Parathyroid adenoma (tissue), 2 donors: ENCODE measurements at regions not wholly inside any gene's neighbourhood (a gene's known extent, or its start where the extent isn't known, plus 50 kb on each side); places are given as distances from the start of the nearest gene placed in this dataset.

Experiments
- H2AFZ ChIP-seq: fragments of 300-600 bp; sonication (generic); one replicate; pipeline ENCODE4 v1.7.0; 2017; ENCODE audit warnings: antibody characterized with exemption, mild to moderate bottlenecking
- H3K27ac ChIP-seq: fragments of 300-600 bp; sonication (generic); one replicate; pipeline ENCODE4 v1.7.0; 2017
- H3K27me3 ChIP-seq: fragments of 300-600 bp; sonication (generic); one replicate; pipeline ENCODE4 v1.7.0; 2017; ENCODE audit warnings: low read length; ENCODE audit not compliant: control insufficient read depth, insufficient read depth
- H3K36me3 ChIP-seq: fragments of 300-600 bp; sonication (generic); one replicate; pipeline ENCODE4 v1.7.0; 2017; ENCODE audit warnings: low read length; ENCODE audit not compliant: control insufficient read depth, insufficient read depth
- H3K4me1 ChIP-seq: fragments of 300-600 bp; sonication (generic); one replicate; pipeline ENCODE4 v1.7.0; 2017; ENCODE audit warnings: control low read depth
- H3K4me2 ChIP-seq: fragments of 300-600 bp; sonication (generic); one replicate; pipeline ENCODE4 v1.7.0; 2017; ENCODE audit warnings: low read length
- H3K4me3 ChIP-seq: fragments of 300-600 bp; sonication (generic); one replicate; pipeline ENCODE4 v1.7.0; 2017; ENCODE audit warnings: low read depth, low read length
- H3K79me2 ChIP-seq: fragments of 300-600 bp; sonication (generic); one replicate; pipeline ENCODE4 v1.7.0; 2017; ENCODE audit warnings: control low read depth
- H3K9ac ChIP-seq: fragments of 300-600 bp; sonication (generic); one replicate; pipeline ENCODE4 v1.7.0; 2017; ENCODE audit warnings: mild to moderate bottlenecking
- H3K9me3 ChIP-seq: fragments of 300-600 bp; sonication (generic); one replicate; pipeline ENCODE4 v1.7.0; 2017; ENCODE audit warnings: low read length; ENCODE audit not compliant: control insufficient read depth
- TF ChIP-seq, protein P1 (sequence below): fragments of 300-600 bp; sonication (generic); IDR thresholded peaks from one replicate; pipeline ENCODE4 v1.7.0; 2017; ENCODE audit warnings: antibody characterized with exemption, mild to moderate bottlenecking
- donor health status: primary hyperparathyroidism.

DNA sequence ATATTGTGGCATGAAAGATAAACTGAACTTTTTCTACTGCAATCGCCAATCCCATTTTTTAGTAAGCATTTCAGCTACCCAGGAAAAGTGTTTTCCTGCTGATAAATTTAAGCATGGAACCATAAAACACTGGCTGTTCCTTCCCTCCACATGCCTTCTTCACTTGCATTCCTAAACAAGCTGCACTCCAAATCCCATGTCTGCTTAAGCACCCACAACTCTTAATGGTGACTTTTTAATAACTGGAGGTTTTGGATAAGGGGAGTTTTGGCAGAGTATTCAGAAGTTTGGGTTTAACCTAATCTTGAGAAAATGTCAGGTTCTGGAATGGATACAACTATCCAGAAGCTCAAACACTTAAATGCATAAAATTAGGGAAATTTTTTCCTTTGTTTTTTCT is 345.6 kb upstream of the CA10 start:
- H2AFZ ChIP-seq, result no peak overlapping the region
- H3K36me3 ChIP-seq, result no peaks in the 10 kb centered on the region
- H3K4me3 ChIP-seq, result no peak overlapping the region
- TF ChIP-seq, protein P1, sequence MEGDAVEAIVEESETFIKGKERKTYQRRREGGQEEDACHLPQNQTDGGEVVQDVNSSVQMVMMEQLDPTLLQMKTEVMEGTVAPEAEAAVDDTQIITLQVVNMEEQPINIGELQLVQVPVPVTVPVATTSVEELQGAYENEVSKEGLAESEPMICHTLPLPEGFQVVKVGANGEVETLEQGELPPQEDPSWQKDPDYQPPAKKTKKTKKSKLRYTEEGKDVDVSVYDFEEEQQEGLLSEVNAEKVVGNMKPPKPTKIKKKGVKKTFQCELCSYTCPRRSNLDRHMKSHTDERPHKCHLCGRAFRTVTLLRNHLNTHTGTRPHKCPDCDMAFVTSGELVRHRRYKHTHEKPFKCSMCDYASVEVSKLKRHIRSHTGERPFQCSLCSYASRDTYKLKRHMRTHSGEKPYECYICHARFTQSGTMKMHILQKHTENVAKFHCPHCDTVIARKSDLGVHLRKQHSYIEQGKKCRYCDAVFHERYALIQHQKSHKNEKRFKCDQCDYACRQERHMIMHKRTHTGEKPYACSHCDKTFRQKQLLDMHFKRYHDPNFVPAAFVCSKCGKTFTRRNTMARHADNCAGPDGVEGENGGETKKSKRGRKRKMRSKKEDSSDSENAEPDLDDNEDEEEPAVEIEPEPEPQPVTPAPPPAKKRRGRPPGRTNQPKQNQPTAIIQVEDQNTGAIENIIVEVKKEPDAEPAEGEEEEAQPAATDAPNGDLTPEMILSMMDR, result no peak
- H3K9me3 ChIP-seq, result no peaks in the 10 kb centered on the region
- H3K27me3 ChIP-seq, result no peaks in the 10 kb centered on the region
- no peak overlapping the region for H3K9ac ChIP-seq
- no peak overlapping the region for H3K4me2 ChIP-seq
- no peaks in the 10 kb centered on the region for H3K79me2 ChIP-seq
- H3K4me1 ChIP-seq, result no peaks in the 10 kb centered on the region
- no peak overlapping the region for H3K27ac ChIP-seq

DNA sequence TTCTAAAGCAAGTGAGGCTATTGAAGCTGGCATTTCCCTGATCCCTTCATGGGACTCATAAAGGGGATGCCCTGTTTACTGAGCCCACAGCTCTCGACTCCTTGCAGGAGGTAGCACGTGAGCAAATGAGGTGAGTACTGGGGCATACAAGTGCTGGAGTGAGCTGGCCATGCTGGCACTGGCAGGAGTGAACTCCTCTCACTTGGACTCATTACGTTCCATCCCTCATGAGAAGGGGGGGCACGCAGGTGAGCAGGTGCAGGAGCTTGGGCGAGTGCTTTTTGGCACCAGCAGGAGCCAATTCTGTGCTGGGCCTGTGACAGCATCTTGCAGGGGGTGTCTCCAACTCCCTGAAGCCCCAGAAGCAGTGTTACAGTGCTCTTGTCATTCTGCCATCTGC is 337.1 kb upstream of the CA10 start:
- TF ChIP-seq, protein P1, result no peak
- Histone ChIP-seq H3K27ac (no peak overlapping the region), H2AFZ (no peak overlapping the region)

DNA sequence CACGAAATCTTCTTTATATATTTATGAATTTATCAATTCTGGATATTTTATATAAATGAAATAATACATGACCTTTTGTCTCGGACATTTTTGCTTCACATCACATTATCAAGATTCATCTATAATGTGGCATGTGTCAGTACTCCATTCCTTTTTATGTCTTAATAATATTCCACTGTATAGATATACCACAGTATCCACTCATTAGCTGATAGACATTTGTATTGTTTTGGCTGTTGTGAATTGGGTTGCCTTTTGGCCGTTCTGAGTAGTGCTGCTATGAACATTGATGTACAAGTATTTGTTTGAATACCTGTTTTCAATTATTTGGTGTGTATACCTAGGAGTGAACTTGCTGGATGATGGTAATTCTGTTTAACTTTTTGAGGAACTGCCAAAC is 323.8 kb upstream of the CA10 start:
- Histone ChIP-seq H3K9ac (no peak overlapping the region), H2AFZ (no peak overlapping the region), H3K36me3 (no peaks in the 10 kb centered on the region), H3K27ac (no peak overlapping the region), H3K4me3 (no peak overlapping the region), H3K4me2 (no peak overlapping the region), H3K4me1 (no peaks in the 10 kb centered on the region), H3K79me2 (no peaks in the 10 kb centered on the region), H3K9me3 (no peaks in the 10 kb centered on the region), H3K27me3 (no peaks in the 10 kb centered on the region)
- TF ChIP-seq, protein P1, result no peak

More for the DNA sequence above, 337.1 kb upstream of the CA10 start:
- H3K36me3 ChIP-seq, result no peaks in the 10 kb centered on the region
- no peaks in the 10 kb centered on the region for H3K9me3 ChIP-seq
- no peaks in the 10 kb centered on the region for H3K27me3 ChIP-seq
- no peak overlapping the region for H3K4me2 ChIP-seq
- H3K4me3 ChIP-seq, result no peak overlapping the region
- H3K4me1 ChIP-seq, result no peaks in the 10 kb centered on the region
- H3K79me2 ChIP-seq, result no peaks in the 10 kb centered on the region
- no peak overlapping the region for H3K9ac ChIP-seq

- H3K9ac ChIP-seq, result no peak overlapping the region
- no peaks in the 10 kb centered on the region for H3K4me1 ChIP-seq
- H3K27me3 ChIP-seq, result no peaks in the 10 kb centered on the region
- no peaks in the 10 kb centered on the region for H3K36me3 ChIP-seq
- no peak overlapping the region for H3K4me2 ChIP-seq
- no peak overlapping the region for H3K27ac ChIP-seq
- H2AFZ ChIP-seq, result no peak overlapping the region
- H3K4me3 ChIP-seq, result no peak overlapping the region
- H3K79me2 ChIP-seq, result no peaks in the 10 kb centered on the region
- TF ChIP-seq, protein P1, result no peak
- H3K9me3 ChIP-seq, result no peaks in the 10 kb centered on the region
Measured at GRCh38 chr17:52477824-52478699, 319.5 kb upstream of the CA10 start.
